ENCODE measurements at regions not wholly inside any gene's neighbourhood (a gene's known extent, or its start where the extent isn't known, plus 50 kb on each side); places are given as distances from the start of the nearest gene placed in this dataset.

DNA sequence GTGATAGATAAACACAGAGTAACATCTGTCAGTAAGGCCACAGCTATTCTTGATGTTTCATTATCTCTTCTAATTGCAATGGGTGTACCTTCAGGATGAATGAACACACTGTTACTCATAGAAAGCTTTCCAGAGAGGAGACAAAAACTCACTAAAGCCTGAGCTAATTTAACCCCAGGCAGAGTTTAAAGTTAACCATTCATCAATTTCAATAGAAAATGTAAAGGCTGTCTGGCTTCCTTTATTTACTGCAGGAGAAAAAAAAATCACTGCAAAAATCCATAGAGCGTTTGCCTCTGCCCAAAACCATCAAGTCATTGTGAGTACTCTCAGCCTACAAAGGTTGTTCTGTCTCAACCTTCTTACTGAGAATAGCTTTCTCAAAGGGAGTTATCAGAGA, 376.9 kb downstream of the PPP4R3C start:
- Mint-ChIP-seq H3K27ac (ENCODE audit: unreplicated experiment) (no peak overlapping the region), H3K4me1 (ENCODE audit: low read depth, unreplicated experiment) (no peaks in the 10 kb centered on the region), H3K36me3 (ENCODE audit: unreplicated experiment) (no peaks in the 10 kb centered on the region), H3K4me3 (ENCODE audit: unreplicated experiment) (no peak overlapping the region), H3K27me3 (ENCODE audit: unreplicated experiment) (no peaks in the 10 kb centered on the region), H3K9me3 (ENCODE audit: unreplicated experiment) (peaks cover 1% of the 10 kb centered on the region)
- TF ChIP-seq, protein P1, sequence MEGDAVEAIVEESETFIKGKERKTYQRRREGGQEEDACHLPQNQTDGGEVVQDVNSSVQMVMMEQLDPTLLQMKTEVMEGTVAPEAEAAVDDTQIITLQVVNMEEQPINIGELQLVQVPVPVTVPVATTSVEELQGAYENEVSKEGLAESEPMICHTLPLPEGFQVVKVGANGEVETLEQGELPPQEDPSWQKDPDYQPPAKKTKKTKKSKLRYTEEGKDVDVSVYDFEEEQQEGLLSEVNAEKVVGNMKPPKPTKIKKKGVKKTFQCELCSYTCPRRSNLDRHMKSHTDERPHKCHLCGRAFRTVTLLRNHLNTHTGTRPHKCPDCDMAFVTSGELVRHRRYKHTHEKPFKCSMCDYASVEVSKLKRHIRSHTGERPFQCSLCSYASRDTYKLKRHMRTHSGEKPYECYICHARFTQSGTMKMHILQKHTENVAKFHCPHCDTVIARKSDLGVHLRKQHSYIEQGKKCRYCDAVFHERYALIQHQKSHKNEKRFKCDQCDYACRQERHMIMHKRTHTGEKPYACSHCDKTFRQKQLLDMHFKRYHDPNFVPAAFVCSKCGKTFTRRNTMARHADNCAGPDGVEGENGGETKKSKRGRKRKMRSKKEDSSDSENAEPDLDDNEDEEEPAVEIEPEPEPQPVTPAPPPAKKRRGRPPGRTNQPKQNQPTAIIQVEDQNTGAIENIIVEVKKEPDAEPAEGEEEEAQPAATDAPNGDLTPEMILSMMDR (IDR thresholded peaks at IDR 0.05; ENCODE audit: partially characterized antibody, unreplicated experiment) = no peak
- no peak for DNase-seq

DNA sequence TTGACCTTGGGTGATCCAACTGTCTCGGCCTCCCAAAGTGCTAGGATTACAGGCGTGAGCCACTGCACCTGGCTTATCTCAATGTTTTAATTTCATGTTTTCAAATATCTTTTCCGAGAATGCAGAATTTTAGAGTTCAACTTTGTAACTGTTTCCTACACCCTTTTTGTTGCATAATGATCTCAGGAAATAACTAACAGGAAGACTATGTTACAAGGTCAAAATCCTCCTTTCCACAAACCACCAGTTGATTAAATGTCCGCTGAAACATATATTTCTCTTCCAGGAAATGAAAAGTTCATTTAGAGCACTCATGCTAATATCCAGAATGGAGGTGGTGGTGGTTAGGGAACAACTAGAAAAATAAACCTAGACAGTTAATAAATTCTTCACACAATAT, 377.8 kb downstream of the PPP4R3C start:
- Mint-ChIP-seq H3K9me3 (ENCODE audit: unreplicated experiment) (no peaks in the 10 kb centered on the region), H3K27me3 (ENCODE audit: unreplicated experiment) (no peaks in the 10 kb centered on the region), H3K4me1 (ENCODE audit: low read depth, unreplicated experiment) (no peaks in the 10 kb centered on the region), H3K27ac (ENCODE audit: unreplicated experiment) (no peak overlapping the region), H3K4me3 (ENCODE audit: unreplicated experiment) (no peak overlapping the region), H3K36me3 (ENCODE audit: unreplicated experiment) (no peaks in the 10 kb centered on the region)
- DNase-seq = no peak
- TF ChIP-seq, protein P1 (IDR thresholded peaks at IDR 0.05; ENCODE audit: partially characterized antibody, unreplicated experiment) = no peak

DNA sequence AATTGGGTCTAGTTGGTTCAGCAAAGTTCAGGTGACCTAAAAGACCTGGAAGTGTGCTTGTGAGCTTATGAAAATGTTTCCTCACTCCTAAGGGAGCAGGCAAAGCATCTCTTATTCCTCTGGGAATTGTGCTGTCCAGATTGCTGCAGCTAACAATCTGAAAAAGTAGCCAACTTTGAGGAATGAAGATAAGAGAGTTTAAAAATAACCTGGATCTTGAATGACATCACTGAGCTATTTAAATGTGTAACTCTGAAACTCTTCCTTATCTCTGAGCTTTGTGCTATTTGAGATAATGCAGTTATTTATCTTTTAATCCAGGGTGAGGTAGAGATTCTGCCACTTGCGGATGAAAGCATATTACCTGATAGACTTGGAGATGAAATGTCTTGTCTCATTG, 384.8 kb downstream of the PPP4R3C start:
- TF ChIP-seq, protein P1 (IDR thresholded peaks at IDR 0.05; ENCODE audit: partially characterized antibody, unreplicated experiment) = no peak
- Mint-ChIP-seq H3K9me3 (ENCODE audit: unreplicated experiment) (no peaks in the 10 kb centered on the region), H3K4me1 (ENCODE audit: low read depth, unreplicated experiment) (no peaks in the 10 kb centered on the region), H3K27ac (ENCODE audit: unreplicated experiment) (no peak overlapping the region), H3K27me3 (ENCODE audit: unreplicated experiment) (no peaks in the 10 kb centered on the region), H3K4me3 (ENCODE audit: unreplicated experiment) (no peak overlapping the region), H3K36me3 (ENCODE audit: unreplicated experiment) (peaks cover 9% of the 10 kb centered on the region)
- no peak for DNase-seq

DNA sequence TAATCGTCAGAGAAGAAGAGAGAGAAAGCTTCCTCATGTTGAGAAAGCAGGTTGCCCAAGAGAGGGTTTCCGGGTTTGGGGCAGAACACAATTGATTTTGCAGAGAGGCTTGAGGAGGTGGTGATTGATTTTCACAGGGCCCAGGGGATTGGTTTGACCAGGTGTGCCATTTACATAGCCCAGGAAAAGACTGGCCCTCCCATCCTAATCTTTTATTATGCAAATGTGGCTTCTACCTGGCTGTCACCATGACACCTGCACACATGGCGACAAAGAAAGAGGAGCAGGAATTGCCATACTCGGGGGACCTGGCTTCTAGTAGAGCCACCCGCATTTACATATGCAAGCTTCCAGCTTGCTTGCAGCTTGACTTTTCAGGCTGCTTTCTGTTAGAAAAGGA, 405.3 kb downstream of the PPP4R3C start:
- Mint-ChIP-seq H3K4me1 (ENCODE audit: low read depth, unreplicated experiment) (no peaks in the 10 kb centered on the region), H3K36me3 (ENCODE audit: unreplicated experiment) (no peaks in the 10 kb centered on the region), H3K4me3 (ENCODE audit: unreplicated experiment) (no peak overlapping the region), H3K9me3 (ENCODE audit: unreplicated experiment) (no peaks in the 10 kb centered on the region), H3K27me3 (ENCODE audit: unreplicated experiment) (no peaks in the 10 kb centered on the region), H3K27ac (ENCODE audit: unreplicated experiment) (no peak overlapping the region)
- TF ChIP-seq, protein P1 (IDR thresholded peaks at IDR 0.05; ENCODE audit: partially characterized antibody, unreplicated experiment) = no peak
- DNase-seq = no peak

DNA sequence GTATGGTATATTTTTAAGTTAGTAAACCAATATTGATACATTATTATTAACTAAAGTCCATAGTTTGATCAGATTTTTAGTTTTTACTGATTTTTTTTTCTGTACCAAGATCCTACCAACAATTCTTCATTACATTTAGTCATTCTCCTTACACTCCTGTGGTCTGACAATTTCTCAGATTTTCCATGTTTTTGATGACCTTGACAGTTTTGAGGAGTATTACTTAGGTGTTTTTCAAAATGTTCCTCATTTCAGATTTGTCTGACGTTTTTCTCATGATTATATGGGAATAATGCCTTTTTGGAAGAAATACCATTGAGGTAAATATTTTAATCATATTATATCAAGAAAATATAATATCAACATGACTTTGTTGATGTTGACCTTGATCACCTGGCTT, 423.8 kb downstream of the PPP4R3C start:
- Mint-ChIP-seq H3K36me3 (ENCODE audit: unreplicated experiment) (no peaks in the 10 kb centered on the region), H3K4me3 (ENCODE audit: unreplicated experiment) (no peak overlapping the region), H3K27ac (ENCODE audit: unreplicated experiment) (no peak overlapping the region), H3K27me3 (ENCODE audit: unreplicated experiment) (no peaks in the 10 kb centered on the region), H3K9me3 (ENCODE audit: unreplicated experiment) (no peaks in the 10 kb centered on the region), H3K4me1 (ENCODE audit: low read depth, unreplicated experiment) (no peaks in the 10 kb centered on the region)
- TF ChIP-seq, protein P1 (IDR thresholded peaks at IDR 0.05; ENCODE audit: partially characterized antibody, unreplicated experiment) = no peak
- no peak for DNase-seq

Data from glutamatergic neuron (in vitro differentiated cells).